GM19240 (cell line): ENCODE measurements at regions not wholly inside any gene's neighbourhood (a gene's known extent, or its start where the extent isn't known, plus 50 kb on each side); places are given as distances from the start of the nearest gene placed in this dataset.
"Not testable (repeated sequence)": the region's sequence is repeated elsewhere in the genome, so short reads cannot be mapped to it uniquely, and the experiment has no call there.

Experiments
- DNase-seq: peaks from one replicate; pipeline ENCODE4 v3.0.0; 2011; ENCODE audit warnings: low spot score; ENCODE audit not compliant: insufficient read length

DNA sequence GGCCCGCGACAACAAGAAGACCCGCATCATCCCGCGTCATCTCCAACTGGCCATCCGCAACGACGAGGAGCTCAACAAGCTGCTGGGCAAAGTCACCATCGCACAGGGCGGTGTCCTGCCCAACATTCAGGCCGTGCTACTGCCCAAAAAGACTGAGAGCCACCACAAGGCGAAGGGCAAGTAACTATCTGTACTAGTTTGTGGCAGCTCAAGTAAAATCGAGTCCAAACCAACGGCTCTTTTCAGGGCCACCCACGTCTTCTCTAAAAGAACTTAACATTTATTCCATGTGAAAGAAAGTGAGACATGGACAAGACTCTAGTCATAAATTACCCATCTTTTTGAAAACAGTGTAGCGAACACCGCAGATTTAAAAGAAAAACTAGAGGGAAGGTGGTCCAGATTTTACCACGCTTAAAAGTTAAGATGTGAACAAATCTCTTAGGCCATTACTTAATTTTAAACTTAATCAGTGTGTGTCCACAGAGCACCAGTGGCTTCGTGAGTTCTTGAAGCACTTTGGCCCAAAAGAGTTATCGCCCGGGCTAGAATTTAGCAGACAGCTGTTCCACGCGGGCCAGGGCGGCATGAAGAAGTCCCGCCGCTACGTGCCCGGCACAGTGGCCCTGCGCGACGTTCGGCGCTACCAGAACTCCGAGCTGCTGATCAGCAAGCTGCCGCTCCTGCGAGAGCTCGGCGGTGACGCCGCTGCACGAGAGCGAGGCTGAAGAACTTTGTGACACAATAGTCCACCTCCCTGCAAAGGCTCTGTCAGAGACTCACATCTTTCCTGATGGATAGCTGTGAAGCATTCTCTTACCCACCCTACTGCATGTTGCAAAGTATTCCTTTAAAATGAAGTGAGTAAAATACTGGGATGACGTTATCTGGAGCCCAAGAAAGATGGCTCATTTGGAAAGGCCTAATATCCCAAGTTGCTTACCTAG lies 113.9 kb upstream of the PRSS16 start:
- DNase-seq = no peak

DNA sequence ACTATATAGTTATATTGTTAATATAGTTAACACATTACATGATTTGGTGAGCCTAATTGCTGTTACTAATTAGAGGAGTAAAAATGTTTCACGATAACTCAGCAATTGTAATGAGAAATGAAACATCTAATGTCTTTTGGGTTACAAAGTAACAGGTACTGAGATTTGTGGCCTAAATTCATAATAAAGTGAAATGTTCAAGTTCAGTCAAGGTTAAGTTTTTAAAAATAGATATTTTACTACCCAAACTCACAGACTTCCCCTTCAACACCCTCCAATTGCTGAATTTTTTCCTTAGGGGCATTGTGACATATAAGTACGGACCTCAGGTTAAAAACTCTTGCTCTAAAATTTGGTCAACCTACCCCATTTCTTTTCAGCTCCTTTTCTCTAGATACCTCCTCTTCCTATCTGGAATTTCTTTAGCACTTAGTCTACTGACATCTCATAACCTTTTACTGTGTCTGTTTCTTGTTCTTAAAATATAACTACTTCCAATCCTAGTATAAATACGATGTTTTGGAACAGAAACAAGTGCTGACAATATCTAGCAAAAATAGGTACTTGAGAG lies 112.3 kb upstream of the PRSS16 start:
- no peak for DNase-seq

DNA sequence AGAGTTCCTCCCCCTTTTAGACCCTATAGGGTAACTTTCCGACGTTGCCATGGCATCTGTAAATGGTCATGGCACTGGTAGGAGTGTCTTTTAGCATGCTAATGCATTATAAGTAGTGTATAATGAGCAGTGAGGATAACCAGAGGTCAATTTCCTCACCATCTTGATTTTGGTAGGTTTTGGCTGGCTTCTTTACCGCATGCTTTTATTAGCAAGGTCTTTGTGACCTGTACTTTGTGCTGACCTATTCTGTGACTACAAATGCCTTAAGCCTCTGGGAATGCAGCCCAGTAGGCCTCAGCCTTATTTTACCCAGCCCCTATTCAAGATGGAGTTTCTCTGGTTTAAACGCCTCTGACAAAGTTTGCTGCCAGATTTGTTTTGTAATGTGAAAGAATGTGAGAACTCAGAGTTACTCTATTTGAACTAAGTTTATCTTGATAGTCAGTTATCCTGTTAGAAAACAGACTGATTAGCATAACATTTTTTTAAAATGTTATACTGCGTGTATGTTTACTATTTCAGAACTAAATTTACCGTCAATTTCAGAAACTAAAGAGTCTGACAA lies 111.3 kb upstream of the PRSS16 start:
- no peak for DNase-seq

DNA sequence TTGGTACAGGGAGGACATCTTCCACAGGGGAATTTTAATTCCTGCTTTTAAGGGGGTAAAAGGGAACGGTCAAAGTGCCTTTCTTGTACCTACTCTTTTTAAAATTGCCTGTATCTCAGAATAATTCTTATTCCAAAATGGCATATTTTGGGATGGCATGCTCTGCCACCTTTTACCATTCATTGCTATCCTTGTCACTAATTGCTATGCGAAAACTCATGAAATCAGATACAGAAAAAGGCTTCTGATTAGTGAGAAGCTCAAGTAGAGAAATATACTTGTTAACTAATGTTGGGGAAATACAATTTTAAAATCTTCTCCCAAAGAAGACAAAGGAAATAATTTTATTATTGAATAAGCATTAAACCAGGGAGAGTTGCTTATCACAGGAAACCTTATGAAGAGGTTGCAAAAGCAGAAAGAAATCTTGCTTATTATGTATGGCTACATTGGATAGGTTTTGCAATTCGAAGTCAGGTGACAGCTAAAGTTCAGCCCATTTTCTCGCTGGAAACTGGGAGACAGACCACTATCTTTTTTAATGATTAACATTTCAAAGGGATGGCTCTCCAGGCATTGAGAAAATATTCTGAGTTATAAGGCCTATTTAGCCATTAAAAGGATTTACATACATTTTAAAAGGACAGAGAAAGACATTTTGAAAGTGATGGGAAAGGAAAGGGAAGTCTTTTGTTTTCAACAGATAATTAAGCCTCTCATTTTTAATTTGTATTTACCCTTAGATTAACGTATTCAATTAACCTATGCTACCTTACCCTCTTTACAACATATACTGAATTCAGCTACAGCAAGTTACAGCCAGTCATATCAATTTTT lies 110.3 kb upstream of the PRSS16 start:
- no peak for DNase-seq

DNA sequence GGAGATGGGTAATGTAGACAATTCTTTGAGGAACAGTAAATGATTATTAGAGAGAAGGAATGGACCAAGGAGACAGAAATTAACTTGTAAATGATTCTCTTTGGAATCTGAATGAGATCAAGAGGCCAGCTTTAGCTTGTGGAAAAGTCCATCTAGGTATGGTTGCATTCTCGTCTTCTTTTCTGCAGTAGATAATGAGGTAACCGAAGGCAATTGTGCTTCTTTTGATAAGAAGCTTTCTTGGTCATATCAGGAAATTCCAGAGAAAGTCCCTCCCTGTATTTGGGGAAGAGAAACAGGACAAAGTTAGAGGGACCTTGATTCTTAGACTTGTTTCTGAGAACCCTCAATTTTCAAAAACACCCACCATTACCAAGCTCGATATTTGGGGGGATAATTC lies 109.1 kb upstream of the PRSS16 start:
- no peak for DNase-seq

DNA sequence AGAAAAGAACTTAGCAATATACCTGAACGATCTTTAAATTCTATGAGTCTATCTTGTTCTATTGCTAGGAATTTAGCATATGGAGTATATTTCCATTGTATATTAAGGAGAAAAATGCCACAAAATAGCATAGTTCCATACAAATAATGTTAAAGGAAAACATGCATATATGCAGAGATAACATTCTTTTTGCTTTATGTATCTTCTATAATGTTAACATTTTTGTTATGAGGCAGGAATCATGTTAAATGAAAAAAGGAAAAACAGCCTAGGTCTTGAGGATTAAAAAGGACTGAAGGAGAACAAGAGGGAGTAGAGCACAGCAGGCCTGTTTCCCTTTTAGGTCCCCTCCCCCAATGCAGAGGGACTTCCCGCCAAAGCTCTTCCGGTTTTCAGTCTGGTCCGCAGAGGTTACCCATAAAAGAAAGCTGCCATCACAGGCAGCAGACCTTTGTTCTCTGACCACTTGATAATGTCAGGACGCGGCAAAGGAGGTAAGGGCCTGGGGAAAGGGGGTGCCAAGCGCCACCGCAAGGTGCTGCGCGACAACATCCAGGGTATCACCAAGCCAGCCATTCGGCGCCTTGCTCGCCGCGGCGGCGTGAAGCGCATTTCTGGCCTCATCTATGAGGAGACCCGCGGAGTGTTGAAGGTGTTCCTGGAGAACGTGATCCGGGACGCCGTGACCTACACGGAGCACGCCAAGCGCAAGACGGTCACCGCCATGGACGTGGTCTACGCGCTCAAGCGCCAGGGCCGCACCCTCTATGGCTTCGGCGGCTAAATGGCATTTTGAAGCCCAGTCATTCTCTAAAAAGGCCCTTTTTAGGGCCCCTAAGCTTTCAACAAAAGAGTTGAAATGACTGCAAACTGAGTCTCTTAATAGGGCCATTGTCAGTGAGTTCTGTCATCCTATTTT lies 108.4 kb upstream of the PRSS16 start:
- no peak for DNase-seq

DNA sequence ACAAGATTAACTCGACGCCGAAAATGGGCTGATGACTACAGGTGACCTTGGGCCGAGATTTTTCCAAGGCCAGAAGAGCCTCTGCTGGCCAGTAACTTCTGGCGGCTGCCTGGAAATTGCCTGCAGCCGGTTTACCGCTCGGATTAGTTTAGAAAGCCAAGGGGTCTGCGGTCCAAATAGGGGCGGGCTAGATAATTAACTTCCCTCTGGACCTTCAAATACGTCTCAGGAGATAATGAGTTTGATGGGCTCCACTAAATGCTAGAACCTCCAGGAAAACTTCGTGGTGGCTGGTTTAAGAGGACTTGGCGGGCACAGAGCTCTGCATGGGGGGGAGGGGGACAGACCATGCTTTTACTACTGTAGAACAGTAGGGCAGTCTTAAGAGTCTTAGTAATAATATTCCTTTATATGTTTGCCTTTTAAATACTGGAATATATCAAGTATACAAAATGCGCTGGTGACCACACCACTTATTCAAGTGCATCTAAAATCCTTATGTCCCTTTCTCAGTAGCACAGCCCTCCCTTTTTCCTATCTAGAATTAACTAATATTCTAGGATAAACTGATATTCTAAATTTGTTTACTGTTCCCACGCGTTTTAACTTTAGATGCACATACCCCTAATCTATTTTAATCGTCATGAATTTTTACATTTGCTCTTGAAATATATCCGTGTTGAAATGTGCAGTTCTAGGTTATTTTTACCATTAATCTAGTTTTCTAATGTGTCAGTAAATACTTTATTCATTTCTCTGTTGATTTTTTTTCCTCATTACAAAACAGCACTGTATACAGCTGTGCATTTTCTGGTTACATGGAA lies 107.5 kb upstream of the PRSS16 start:
- no peak for DNase-seq

DNA sequence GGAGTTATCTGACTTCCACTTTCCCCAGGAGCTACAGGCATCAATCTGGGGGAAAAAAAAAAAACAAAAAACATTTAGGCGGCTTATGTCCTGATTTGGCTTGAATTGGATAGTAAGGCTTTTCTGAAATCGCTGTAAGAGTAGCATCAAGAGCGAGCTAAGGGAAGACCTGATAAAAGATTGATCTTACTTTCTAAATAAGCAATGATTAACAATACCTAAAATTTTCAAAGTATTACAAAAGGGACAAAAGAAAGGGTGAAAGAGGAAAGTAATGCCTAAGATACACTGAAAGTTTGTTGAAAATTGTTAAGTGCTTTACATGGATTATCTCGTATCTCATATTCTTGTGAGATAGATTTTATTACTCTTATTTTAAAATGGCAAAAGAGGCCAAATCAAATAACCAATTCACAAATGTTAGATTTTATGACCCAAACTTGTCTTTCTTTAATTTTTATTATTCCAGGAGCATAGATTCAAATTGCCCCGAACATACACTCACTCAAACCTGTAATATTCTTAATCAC lies 106.4 kb upstream of the PRSS16 start:
- DNase-seq = no peak

DNA sequence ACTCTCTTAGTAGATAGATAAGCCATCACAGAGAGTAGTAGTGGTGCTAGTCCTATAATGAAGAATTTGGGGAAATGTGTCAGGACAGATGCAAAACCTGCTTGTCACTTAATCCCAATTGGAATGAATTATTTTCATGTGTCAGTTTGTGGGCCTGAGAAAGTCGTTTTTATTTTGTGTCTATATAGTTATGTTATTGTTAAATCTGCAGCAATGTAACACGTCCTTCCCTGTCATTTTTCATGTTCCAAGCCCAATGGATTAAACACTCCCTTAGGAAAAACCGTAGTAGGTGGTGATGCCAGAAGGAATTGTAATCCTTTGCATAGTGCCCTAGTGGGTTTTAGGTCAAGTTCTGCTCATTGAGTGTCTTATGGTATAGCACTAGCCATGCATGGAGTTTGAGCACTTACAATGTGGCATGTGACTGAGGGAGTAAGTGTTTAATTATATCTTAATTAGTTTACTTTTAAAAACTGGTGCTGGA lies 105.9 kb upstream of the PRSS16 start:
- no peak for DNase-seq

DNA sequence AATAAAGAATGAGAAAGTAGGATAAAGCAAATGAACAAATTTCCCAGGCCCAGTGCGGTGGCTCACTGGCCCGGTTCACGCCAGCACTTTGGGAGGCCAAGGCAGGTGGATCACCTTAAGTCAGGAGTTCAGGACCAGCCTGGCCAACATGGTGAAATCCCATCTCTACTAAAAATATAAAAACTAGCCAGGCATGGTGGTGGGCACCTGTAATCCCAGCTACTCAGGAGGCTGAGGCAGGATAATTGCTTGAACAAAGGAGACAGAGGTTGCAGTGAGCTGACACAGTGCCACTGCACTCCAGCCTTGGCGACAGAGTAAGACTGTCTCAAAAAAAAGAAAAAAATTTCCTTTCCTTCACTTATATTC lies 104.5 kb upstream of the PRSS16 start:
- not testable (repeated sequence) for DNase-seq

DNA sequence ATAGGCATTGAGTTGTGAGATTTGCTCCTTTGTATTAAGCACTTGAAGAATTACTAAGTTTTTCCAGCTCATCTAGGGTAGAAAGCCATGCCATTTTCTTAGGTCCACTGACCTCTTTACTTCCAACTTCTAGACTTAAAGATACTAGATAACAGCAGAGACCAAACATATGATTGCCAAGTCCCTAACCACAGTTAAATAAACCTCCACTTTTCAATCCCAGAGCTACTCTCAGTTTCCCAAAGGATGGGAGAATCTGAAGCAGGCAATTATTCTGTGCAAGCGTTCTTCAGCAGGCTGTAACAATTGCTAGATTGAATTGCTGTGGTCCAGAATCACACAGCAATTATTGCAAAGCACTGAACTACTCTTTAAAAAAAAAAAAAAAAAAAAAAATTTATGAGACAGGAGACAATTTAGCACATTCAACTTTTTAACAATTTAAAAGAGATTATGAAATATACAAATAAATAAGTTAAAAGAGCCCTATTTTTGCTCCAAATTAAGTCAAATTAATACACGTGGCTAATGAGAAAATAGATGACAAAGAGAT lies 104.0 kb upstream of the PRSS16 start:
- no peak for DNase-seq

DNA sequence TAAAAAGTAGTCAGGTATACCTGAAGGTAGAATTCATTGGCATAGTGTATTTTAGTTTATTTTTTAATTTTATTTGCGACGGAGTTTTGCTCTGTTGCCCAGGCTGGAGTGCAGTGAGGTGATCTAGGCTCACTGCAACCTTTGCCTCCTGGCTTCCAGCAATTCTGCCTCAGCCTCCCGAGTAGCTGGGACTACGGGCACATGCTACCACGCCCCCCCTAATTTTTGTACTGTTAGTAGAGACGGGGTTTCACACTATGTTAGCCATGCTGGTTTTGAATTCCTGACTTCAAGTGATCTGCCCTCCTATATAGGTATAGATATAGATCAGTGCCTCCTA lies 102.8 kb upstream of the PRSS16 start:
- DNase-seq = no peak

DNA sequence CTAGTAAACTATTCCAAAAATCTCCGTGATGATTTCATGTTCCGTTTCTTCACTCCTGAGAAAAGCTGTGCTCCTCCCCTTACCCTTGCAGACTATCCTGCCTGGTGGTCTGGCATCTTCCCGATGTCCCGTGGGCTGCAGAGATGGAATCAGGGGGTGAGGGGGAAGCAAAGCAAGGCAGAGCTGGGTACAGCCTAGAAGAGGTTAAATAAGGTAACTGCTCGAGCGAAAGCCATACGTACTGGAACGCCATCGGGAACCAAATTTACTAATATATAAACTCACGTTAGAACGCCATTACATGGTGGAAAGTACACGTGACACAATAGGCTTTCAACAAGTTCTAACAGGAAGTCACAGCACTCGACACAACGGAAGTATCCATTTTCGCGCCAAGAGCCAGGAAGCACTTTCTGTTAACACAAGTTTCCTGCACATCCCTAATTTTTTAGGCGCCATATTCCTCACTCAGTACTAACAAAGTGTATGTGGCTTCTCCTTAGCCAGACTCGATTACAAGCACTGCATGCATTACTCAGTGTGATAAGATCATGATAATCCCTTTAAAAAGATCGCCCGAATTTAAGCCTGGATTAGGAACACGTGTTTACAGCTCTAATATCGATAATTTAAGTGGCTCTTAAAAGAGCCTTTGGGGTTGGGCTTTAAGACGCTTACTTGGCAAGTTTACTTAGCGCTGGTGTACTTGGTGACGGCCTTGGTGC lies 101.6 kb upstream of the PRSS16 start:
- DNase-seq = no peak

DNA sequence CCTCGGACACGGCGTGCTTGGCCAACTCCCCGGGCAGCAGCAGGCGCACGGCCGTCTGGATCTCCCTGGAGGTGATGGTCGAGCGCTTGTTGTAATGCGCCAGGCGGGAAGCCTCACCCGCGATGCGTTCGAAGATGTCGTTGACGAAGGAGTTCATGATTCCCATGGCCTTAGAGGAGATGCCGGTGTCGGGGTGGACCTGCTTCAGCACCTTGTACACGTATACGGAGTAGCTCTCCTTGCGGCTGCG lies 101.1 kb upstream of the PRSS16 start:
- DNase-seq = not testable (repeated sequence)

DNA sequence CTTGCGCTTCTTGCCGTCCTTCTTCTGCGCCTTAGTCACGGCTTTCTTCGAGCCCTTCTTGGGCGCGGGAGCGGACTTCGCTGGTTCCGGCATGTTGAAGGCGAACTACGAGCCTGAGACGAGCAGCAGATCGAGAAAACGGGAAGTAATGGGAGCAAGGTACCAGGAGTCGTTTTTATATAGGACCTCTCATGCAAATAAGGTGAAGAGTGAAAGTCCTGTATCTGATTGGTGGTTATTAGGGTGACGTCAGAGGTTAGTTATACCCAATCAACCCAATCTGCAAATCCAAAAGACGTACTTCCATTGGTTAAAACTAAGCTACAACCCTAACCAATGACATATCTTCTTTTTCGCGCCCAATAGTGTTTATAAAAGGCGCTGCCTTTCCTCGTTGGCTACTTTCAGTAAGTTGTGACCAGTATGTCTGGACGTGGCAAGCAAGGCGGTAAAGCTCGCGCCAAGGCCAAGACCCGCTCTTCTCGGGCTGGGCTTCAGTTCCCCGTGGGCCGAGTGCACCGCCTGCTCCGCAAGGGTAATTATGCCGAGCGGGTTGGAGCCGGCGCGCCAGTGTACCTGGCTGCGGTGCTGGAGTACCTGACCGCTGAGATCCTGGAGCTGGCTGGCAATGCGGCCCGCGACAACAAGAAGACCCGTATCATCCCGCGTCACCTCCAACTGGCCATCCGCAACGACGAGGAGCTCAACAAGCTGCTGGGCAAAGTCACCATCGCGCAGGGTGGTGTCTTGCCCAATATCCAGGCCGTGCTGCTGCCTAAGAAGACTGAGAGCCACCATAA lies 100.6 kb upstream of the PRSS16 start:
- no peak for DNase-seq

DNA sequence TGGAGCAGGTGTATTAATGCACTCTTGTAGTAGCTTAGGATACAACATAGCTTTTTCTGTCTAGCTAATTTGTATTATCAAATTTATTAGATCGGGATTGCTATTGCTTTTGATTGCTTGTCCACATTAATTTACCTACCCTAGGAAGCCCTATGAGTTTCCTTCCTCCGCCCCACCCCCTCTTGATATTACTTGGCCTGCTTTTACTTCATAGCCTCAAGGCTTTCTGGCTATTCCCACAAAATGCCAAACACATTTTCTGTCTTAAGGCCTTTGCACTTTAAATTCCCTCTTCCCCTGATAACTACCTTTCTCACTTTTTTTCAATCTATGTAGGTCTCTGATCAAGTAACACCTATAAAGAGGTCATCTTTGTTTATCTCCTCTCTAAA lies 99.1 kb upstream of the PRSS16 start:
- no peak for DNase-seq

DNA sequence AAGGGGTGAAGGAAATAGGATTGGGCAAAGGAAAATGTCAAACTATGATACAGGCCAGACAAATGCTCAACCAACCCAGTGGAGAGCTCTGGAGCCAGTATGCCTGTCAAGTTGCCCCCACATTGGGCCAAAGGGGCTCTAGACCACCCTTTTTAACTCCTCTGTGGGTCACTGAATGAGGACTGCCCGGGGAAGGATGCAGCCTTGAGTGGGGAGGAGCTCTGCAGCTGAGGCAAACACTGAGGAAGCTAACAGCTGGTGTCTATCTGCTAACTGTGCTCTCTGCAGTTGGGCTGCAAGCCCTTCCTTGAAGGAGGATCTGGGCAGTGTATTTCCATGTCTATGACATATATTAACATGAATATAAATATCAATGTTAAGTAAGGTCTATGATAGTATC lies 98.4 kb upstream of the PRSS16 start:
- no peak for DNase-seq

DNA sequence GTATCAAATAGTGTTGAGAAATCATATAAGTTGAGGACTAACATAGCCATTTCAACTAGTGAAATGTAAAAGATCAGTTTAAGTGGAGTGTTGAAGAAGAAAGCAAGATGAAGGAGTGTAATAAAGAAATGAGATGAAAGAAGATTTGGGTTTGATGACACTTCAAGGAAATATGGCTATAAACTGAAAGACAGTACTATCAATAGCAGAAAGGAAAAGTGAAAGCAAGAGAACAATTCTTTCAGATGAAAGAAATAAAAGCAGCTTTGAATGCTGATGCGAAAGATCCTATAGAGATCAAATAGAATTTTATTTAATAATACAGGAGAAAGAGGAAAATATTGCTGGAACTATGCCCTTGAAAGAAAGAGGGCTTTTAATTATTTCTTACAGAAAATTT lies 92.8 kb upstream of the PRSS16 start:
- no peak for DNase-seq
